ENCODE measurements at regions not wholly inside any gene's neighbourhood (a gene's known extent, or its start where the extent isn't known, plus 50 kb on each side); places are given as distances from the start of the nearest gene placed in this dataset.

DNA sequence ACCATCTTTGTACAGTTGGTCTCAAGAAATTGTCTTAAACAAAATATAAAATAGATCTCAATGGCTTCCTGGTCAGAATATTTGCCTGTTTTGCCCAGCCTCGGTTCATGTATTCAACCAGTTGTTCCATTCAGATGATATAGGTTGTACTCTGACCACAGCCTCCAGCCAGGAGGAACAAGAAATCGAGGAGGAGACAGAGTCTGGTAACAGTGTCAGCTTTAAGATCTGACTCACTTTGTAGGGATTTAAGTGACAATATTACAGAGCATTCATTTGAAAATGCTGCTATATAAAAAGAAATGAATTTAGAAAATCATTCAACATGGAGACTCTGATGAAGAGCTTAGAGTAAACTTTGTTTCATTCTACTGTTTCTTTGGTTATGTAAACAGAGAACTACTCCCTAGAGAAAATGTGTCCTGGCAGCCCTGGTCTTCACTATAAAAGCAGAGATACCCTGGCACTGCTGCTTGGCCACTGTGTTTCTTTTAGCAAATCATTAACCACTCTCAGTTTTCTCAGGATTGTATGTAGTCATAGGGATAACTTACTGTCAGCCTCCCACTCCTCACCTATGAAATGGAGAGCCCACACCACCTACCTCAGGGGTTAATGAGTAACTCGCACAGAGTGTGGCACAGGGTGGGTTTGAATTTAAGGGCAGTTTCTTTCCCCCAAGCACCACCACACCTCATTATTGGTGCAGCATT, 53.5 kb downstream of the PAGE2 start:
- H3K79me2 ChIP-seq = no peaks in the 10 kb centered on the region
- H3K4me2 ChIP-seq (ENCODE audit: low read length) = no peak overlapping the region
- H3K36me3 ChIP-seq (ENCODE audit: control insufficient read depth, insufficient read depth, low read length) = no peaks in the 10 kb centered on the region
- H2AFZ ChIP-seq = no peak overlapping the region
- H3K4me3 ChIP-seq (ENCODE audit: low read depth, low read length) = no peak overlapping the region
- no peak overlapping the region for H3K27ac ChIP-seq
- TF ChIP-seq, protein P1, sequence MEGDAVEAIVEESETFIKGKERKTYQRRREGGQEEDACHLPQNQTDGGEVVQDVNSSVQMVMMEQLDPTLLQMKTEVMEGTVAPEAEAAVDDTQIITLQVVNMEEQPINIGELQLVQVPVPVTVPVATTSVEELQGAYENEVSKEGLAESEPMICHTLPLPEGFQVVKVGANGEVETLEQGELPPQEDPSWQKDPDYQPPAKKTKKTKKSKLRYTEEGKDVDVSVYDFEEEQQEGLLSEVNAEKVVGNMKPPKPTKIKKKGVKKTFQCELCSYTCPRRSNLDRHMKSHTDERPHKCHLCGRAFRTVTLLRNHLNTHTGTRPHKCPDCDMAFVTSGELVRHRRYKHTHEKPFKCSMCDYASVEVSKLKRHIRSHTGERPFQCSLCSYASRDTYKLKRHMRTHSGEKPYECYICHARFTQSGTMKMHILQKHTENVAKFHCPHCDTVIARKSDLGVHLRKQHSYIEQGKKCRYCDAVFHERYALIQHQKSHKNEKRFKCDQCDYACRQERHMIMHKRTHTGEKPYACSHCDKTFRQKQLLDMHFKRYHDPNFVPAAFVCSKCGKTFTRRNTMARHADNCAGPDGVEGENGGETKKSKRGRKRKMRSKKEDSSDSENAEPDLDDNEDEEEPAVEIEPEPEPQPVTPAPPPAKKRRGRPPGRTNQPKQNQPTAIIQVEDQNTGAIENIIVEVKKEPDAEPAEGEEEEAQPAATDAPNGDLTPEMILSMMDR (IDR thresholded peaks at IDR 0.05) = no peak
- H3K9ac ChIP-seq = no peak overlapping the region
- no peaks in the 10 kb centered on the region for H3K4me1 ChIP-seq
- no peaks in the 10 kb centered on the region for H3K27me3 ChIP-seq (ENCODE audit: control insufficient read depth, insufficient read depth, low read length)
- H3K9me3 ChIP-seq (ENCODE audit: control insufficient read depth, low read length) = no peaks in the 10 kb centered on the region

GRCh38 chrX:55142919-55143310, 54.1 kb downstream of the PAGE2 start:
- TF ChIP-seq, protein P1 (IDR thresholded peaks at IDR 0.05) = no peak
- H2AFZ ChIP-seq = no peak overlapping the region
- H3K9ac ChIP-seq = no peak overlapping the region
- no peak overlapping the region for H3K4me3 ChIP-seq (ENCODE audit: low read depth, low read length)
- H3K79me2 ChIP-seq = no peaks in the 10 kb centered on the region
- no peaks in the 10 kb centered on the region for H3K9me3 ChIP-seq (ENCODE audit: control insufficient read depth, low read length)
- H3K27me3 ChIP-seq (ENCODE audit: control insufficient read depth, insufficient read depth, low read length) = no peaks in the 10 kb centered on the region
- no peaks in the 10 kb centered on the region for H3K36me3 ChIP-seq (ENCODE audit: control insufficient read depth, insufficient read depth, low read length)
- H3K27ac ChIP-seq = no peak overlapping the region
- no peaks in the 10 kb centered on the region for H3K4me1 ChIP-seq
- H3K4me2 ChIP-seq (ENCODE audit: low read length) = no peak overlapping the region

DNA sequence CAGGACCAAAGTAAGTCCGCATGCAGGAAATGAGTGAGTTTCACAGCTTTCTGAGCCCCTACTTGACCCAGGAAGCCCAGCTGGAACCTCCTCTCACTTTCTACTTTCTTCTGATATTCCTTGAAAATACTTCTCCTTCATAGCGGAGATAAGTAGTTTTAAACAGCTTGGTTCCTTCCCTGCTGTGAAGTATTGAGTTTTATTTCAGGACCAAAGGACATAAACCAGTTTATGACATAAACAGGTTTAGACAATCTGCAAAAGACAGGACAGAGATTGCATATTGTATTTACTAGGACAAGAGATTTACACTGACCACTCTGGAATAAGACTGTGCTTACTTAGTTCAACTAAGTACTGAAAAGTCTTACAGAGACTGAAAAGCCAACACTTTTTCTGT, 54.8 kb downstream of the PAGE2 start:
- H3K4me2 ChIP-seq (ENCODE audit: low read length) = no peak overlapping the region
- no peak overlapping the region for H2AFZ ChIP-seq
- H3K27me3 ChIP-seq (ENCODE audit: control insufficient read depth, insufficient read depth, low read length) = no peaks in the 10 kb centered on the region
- no peaks in the 10 kb centered on the region for H3K79me2 ChIP-seq
- H3K9ac ChIP-seq = no peak overlapping the region
- no peak overlapping the region for H3K4me3 ChIP-seq (ENCODE audit: low read depth, low read length)
- H3K36me3 ChIP-seq (ENCODE audit: control insufficient read depth, insufficient read depth, low read length) = no peaks in the 10 kb centered on the region
- TF ChIP-seq, protein P1 (IDR thresholded peaks at IDR 0.05) = no peak
- H3K4me1 ChIP-seq = no peaks in the 10 kb centered on the region
- no peak overlapping the region for H3K27ac ChIP-seq
- H3K9me3 ChIP-seq (ENCODE audit: control insufficient read depth, low read length) = no peaks in the 10 kb centered on the region

DNA sequence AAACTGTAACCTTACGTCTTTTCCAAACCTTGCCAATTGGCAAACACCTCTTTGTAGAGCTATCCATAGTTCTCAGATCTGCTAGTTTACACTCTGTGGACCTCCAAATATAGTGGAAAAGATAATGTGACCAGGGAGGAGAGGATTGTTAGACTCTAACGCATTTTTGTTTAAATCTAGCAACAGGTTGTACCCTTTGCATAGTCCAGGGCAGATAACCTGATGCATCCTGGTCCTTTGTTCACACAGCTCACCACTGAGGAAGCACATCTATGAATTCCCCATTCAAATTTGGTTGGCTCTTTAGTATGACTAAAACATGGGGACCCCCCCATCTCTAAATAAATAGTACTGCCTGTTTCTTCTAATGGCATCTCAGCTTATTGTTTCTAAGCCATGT, 55.9 kb downstream of the PAGE2 start:
- no peak overlapping the region for H3K9ac ChIP-seq
- no peaks in the 10 kb centered on the region for H3K4me1 ChIP-seq
- H3K36me3 ChIP-seq (ENCODE audit: control insufficient read depth, insufficient read depth, low read length) = no peaks in the 10 kb centered on the region
- H3K4me2 ChIP-seq (ENCODE audit: low read length) = no peak overlapping the region
- no peaks in the 10 kb centered on the region for H3K9me3 ChIP-seq (ENCODE audit: control insufficient read depth, low read length)
- no peak overlapping the region for H3K4me3 ChIP-seq (ENCODE audit: low read depth, low read length)
- no peaks in the 10 kb centered on the region for H3K79me2 ChIP-seq
- no peaks in the 10 kb centered on the region for H3K27me3 ChIP-seq (ENCODE audit: control insufficient read depth, insufficient read depth, low read length)
- H3K27ac ChIP-seq = no peak overlapping the region
- no peak overlapping the region for H2AFZ ChIP-seq
- TF ChIP-seq, protein P1 (IDR thresholded peaks at IDR 0.05) = no peak

GRCh38 chrX:55149242-55149641, 60.4 kb downstream of the PAGE2 start:
- Histone ChIP-seq H3K4me1 (no peaks in the 10 kb centered on the region), H3K27ac (no peak overlapping the region), H3K9me3 (ENCODE audit: control insufficient read depth, low read length) (no peaks in the 10 kb centered on the region), H3K4me2 (ENCODE audit: low read length) (no peak overlapping the region), H3K36me3 (ENCODE audit: control insufficient read depth, insufficient read depth, low read length) (no peaks in the 10 kb centered on the region), H3K4me3 (ENCODE audit: low read depth, low read length) (no peak overlapping the region), H3K27me3 (ENCODE audit: control insufficient read depth, insufficient read depth, low read length) (no peaks in the 10 kb centered on the region), H2AFZ (no peak overlapping the region), H3K79me2 (no peaks in the 10 kb centered on the region), H3K9ac (no peak overlapping the region)
- TF ChIP-seq, protein P1 (IDR thresholded peaks at IDR 0.05) = no peak

All from parathyroid adenoma (tissue), 2 donors.